NCI-H748 (cell line): ENCODE measurements at regions not wholly inside any gene's neighbourhood (a gene's known extent, or its start where the extent isn't known, plus 50 kb on each side); places are given as distances from the start of the nearest gene placed in this dataset.
"Not testable (repeated sequence)": the region's sequence is repeated elsewhere in the genome, so short reads cannot be mapped to it uniquely, and the experiment has no call there.

Source experiments
- DNase-seq: peaks from one replicate; lab custom pipeline; 2025; ENCODE audit not compliant: unreplicated experiment; lab: John Stamatoyannopoulos, UW

- peak; percentile 10 for DNase-seq
Observed at GRCh38 chrX:3512150-3512549, 165.7 kb upstream of the MXRA5 start.

GRCh38 chrX:3509934-3510333 lies 163.5 kb upstream of the MXRA5 start:
- no peak for DNase-seq

GRCh38 chrX:3504916-3505315 lies 158.5 kb upstream of the MXRA5 start:
- DNase-seq, result no peak

GRCh38 chrX:3501833-3502535 lies 155.5 kb upstream of the MXRA5 start:
- DNase-seq, result no peak

- peak; percentile 14 for DNase-seq
Observed at GRCh38 chrX:3495836-3496769, 149.7 kb upstream of the MXRA5 start.

- no peak for DNase-seq
Observed at GRCh38 chrX:3493605-3494004, 147.2 kb upstream of the MXRA5 start.

GRCh38 chrX:3485727-3486126 lies 139.3 kb upstream of the MXRA5 start:
- no peak for DNase-seq

- DNase-seq, result no peak
Observed at GRCh38 chrX:3479026-3479425, 132.6 kb upstream of the MXRA5 start.

GRCh38 chrX:3476973-3477372 lies 130.5 kb upstream of the MXRA5 start:
- DNase-seq, result no peak

GRCh38 chrX:3470211-3470679 lies 123.8 kb upstream of the MXRA5 start:
- DNase-seq, result not testable (repeated sequence)

GRCh38 chrX:3468031-3468430 lies 121.6 kb upstream of the MXRA5 start:
- DNase-seq, result no peak

GRCh38 chrX:3465017-3465416 lies 118.6 kb upstream of the MXRA5 start:
- no peak for DNase-seq

GRCh38 chrX:3462166-3462508 lies 115.7 kb upstream of the MXRA5 start:
- no peak for DNase-seq

- peak; percentile 11 for DNase-seq
Observed at GRCh38 chrX:3461397-3462165, 115.1 kb upstream of the MXRA5 start.

GRCh38 chrX:3455796-3456195 lies 109.3 kb upstream of the MXRA5 start:
- no peak for DNase-seq

- peak; percentile 38 for DNase-seq
Observed at GRCh38 chrX:3451571-3451970, 105.1 kb upstream of the MXRA5 start.

- no peak for DNase-seq
Observed at GRCh38 chrX:3450881-3451570, 104.6 kb upstream of the MXRA5 start.

- no peak for DNase-seq
Observed at GRCh38 chrX:3449287-3449686, 102.8 kb upstream of the MXRA5 start.

- DNase-seq, result no peak
Observed at GRCh38 chrX:3448563-3448962, 102.1 kb upstream of the MXRA5 start.

GRCh38 chrX:3445806-3446490 lies 99.5 kb upstream of the MXRA5 start:
- no peak for DNase-seq
